AG04449 (cell line): ENCODE measurements at regions not wholly inside any gene's neighbourhood (a gene's known extent, or its start where the extent isn't known, plus 50 kb on each side); places are given as distances from the start of the nearest gene placed in this dataset.

Source experiments
- CTCF ChIA-PET: fragments of 350-600 bp; formaldehyde crosslinking; extraction: SDS; loops from one replicate; lab custom pipeline; 2021; ENCODE audit warnings: antibody characterized with exemption; lab: Yijun Ruan, JAX
- POLR2A ChIA-PET: fragments of 400-600, 350-600 bp; formaldehyde crosslinking; extraction: SDS; loops from one replicate; lab custom pipeline; 2020; ENCODE audit warnings: antibody characterized with exemption, inconsistent platforms; lab: Yijun Ruan, JAX
- DNase-seq: peaks from one replicate; pipeline ENCODE4 v3.0.0-alpha.2; 2010; ENCODE audit warnings: low read depth, low spot score
- H3K4me3 ChIP-seq: 2 replicates; pipeline ENCODE4 v1.5.1; 2011; ENCODE audit warnings: low read depth, mild to moderate bottlenecking, control low read depth, low read length
- CTCF ChIP-seq: IDR thresholded peaks from one replicate; pipeline ENCODE4 v1.5.1; 2011; ENCODE audit warnings: mild to moderate bottlenecking, moderate library complexity, low read length, control low read depth, inconsistent platforms; ENCODE audit not compliant: insufficient read depth; ENCODE audit errors: missing control alignments

- H3K4me3 ChIP-seq = no peak overlapping the region
- CTCF ChIA-PET = no interaction called here
- TF ChIP-seq CTCF = no peak
- POLR2A ChIA-PET = interaction anchor here (0.6 kb wide), 1 partner anchor 817 kb away, joined by 3 read pairs; no protein-coding TSS in a partner anchor
- DNase-seq = no peak
Measured at GRCh38 chr20:24406251-24406650, 63.2 kb upstream of the SYNDIG1 start.

- POLR2A ChIA-PET = interaction anchor here (0.6 kb wide), 1 partner anchor 818 kb away, joined by 3 read pairs; no protein-coding TSS in a partner anchor
- no peak overlapping the region for H3K4me3 ChIP-seq
- TF ChIP-seq CTCF = no peak
- CTCF ChIA-PET = no interaction called here
- DNase-seq = no peak
Measured at GRCh38 chr20:24405810-24406209, 63.6 kb upstream of the SYNDIG1 start.

GRCh38 chr20:24403406-24403805, 66.0 kb upstream of the SYNDIG1 start:
- POLR2A ChIA-PET = no interaction called here

GRCh38 chr20:24402188-24402587, 67.2 kb upstream of the SYNDIG1 start:
- no peak for TF ChIP-seq CTCF
- ChIA-PET CTCF (no interaction called here), POLR2A (no interaction called here)
- DNase-seq = no peak
- H3K4me3 ChIP-seq = no peak overlapping the region

More at GRCh38 chr20:24403406-24403805, 66.0 kb upstream of the SYNDIG1 start:
- H3K4me3 ChIP-seq = no peak overlapping the region
- no peak for TF ChIP-seq CTCF
- CTCF ChIA-PET = no interaction called here
- no peak for DNase-seq

- ChIA-PET POLR2A (no interaction called here), CTCF (no interaction called here)
- no peak for TF ChIP-seq CTCF
- H3K4me3 ChIP-seq = no peak overlapping the region
- no peak for DNase-seq
Measured at GRCh38 chr20:24395151-24395550, 74.3 kb upstream of the SYNDIG1 start.

- DNase-seq = no peak
- ChIA-PET POLR2A (no interaction called here), CTCF (no interaction called here)
- TF ChIP-seq CTCF = no peak
- no peak overlapping the region for H3K4me3 ChIP-seq
Measured at GRCh38 chr20:24393903-24394302, 75.5 kb upstream of the SYNDIG1 start.
